ENCODE measurements at regions not wholly inside any gene's neighbourhood (a gene's known extent, or its start where the extent isn't known, plus 50 kb on each side); places are given as distances from the start of the nearest gene placed in this dataset.

GRCh38 chr6:97923249-97923648, 640.2 kb upstream of the MMS22L start:
- Histone ChIP-seq H3K9ac (no peak overlapping the region), H3K79me2 (ENCODE audit: insufficient read depth) (no peaks in the 10 kb centered on the region), H3K27ac (ENCODE audit: low read depth in 2 of 2, low read length in 1 of 2) (no peak overlapping the region), H3F3A (replicated peaks; ENCODE audit: insufficient read depth) (no peaks in the 10 kb centered on the region), H4K20me1 (ENCODE audit: insufficient read depth) (no peaks in the 10 kb centered on the region), H3K9me3 (no peaks in the 10 kb centered on the region), H3K4me2 (no peak overlapping the region), H3K4me1 (ENCODE audit: control insufficient read depth in 1 of 2, insufficient read depth in 2 of 2, low read depth in 1 of 2, low read length in 1 of 2) (no peaks in the 10 kb centered on the region; a peak in 2 of 4 replicates), H2AFZ (ENCODE audit: low read depth) (no peak overlapping the region), H3K9me2 (no peaks in the 10 kb centered on the region), H3K36me3 (replicated peaks in 1 of 2; ENCODE audit: control insufficient read depth in 1 of 2, insufficient read depth in 2 of 2, low read length in 1 of 2) (no peaks in the 10 kb centered on the region), H3K4me3 (ENCODE audit: low read depth in 2 of 2, low read length in 1 of 2) (no peak overlapping the region), H3K27me3 (ENCODE audit: insufficient read depth) (no peaks in the 10 kb centered on the region)
- 76% methylated on average over 2 of the region's 2 CpGs for WGBS (ENCODE audit: low lambda C conversion rate)
- ChIA-PET CTCF (no interaction called here), POLR2A (no interaction called here)
- no peak for DNase-seq
- no peak for TF ChIP-seq ZBTB33 (IDR thresholded peaks at IDR 0.05; ENCODE audit: borderline replicate concordance, low read depth)
- TF ChIP-seq POLR2AphosphoS5 (IDR thresholded peaks at IDR 0.05; ENCODE audit: low read depth, low read length) = no peak
- no peak for TF ChIP-seq EP300 (IDR thresholded peaks at IDR 0.05; ENCODE audit: borderline replicate concordance in 1 of 2, low read depth in 1 of 2, low read length in 1 of 2)
- no peak for TF ChIP-seq RXRA (IDR thresholded peaks at IDR 0.05; ENCODE audit: borderline replicate concordance, low read depth)
- TF ChIP-seq NFIC (IDR thresholded peaks at IDR 0.05; ENCODE audit: borderline replicate concordance) = no peak
- no peak for TF ChIP-seq RFX5 (IDR thresholded peaks at IDR 0.05; ENCODE audit: low read length)
- no peak for TF ChIP-seq SIN3A (IDR thresholded peaks at IDR 0.05; ENCODE audit: borderline replicate concordance, low read depth, low read length)
- no peak for TF ChIP-seq FOXJ3 (CRISPR knock-in tag; IDR thresholded peaks at IDR 0.05)
- no peak for TF ChIP-seq MXI1 (IDR thresholded peaks at IDR 0.05; ENCODE audit: low read depth, low read length)
- no peak for TF ChIP-seq SMC3 (IDR thresholded peaks at IDR 0.05; ENCODE audit: low read depth, low read length)
- TF ChIP-seq, protein P1, sequence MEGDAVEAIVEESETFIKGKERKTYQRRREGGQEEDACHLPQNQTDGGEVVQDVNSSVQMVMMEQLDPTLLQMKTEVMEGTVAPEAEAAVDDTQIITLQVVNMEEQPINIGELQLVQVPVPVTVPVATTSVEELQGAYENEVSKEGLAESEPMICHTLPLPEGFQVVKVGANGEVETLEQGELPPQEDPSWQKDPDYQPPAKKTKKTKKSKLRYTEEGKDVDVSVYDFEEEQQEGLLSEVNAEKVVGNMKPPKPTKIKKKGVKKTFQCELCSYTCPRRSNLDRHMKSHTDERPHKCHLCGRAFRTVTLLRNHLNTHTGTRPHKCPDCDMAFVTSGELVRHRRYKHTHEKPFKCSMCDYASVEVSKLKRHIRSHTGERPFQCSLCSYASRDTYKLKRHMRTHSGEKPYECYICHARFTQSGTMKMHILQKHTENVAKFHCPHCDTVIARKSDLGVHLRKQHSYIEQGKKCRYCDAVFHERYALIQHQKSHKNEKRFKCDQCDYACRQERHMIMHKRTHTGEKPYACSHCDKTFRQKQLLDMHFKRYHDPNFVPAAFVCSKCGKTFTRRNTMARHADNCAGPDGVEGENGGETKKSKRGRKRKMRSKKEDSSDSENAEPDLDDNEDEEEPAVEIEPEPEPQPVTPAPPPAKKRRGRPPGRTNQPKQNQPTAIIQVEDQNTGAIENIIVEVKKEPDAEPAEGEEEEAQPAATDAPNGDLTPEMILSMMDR (IDR thresholded peaks at IDR 0.05) = no peak
- TF ChIP-seq, protein P2, sequence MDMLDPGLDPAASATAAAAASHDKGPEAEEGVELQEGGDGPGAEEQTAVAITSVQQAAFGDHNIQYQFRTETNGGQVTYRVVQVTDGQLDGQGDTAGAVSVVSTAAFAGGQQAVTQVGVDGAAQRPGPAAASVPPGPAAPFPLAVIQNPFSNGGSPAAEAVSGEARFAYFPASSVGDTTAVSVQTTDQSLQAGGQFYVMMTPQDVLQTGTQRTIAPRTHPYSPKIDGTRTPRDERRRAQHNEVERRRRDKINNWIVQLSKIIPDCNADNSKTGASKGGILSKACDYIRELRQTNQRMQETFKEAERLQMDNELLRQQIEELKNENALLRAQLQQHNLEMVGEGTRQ (IDR thresholded peaks at IDR 0.05; ENCODE audit: borderline replicate concordance, low read depth, low read length) = no peak
- no peak for TF ChIP-seq FOSL2 (IDR thresholded peaks at IDR 0.05; ENCODE audit: borderline replicate concordance, low read depth)
- TF ChIP-seq FOXM1 (IDR thresholded peaks at IDR 0.05; ENCODE audit: low read depth) = no peak
